Fibroblast of lung (primary cell): ENCODE measurements at regions not wholly inside any gene's neighbourhood (a gene's known extent, or its start where the extent isn't known, plus 50 kb on each side); places are given as distances from the start of the nearest gene placed in this dataset.
A peak's percentile ranks its signal among the peaks of the same experiment; 100 is the strongest.

Source experiments
- DNase-seq, 2 donors: peaks; one replicate each; pipeline versions ENCODE4 v3.0.0 to v3.0.0-alpha.2; 2010; ENCODE audit warnings: low read depth in 2 of 2
- H2AFZ ChIP-seq: 2 replicates; pipeline ENCODE4 v1.5.1; 2012; ENCODE audit warnings: low read length, control low read depth, inconsistent platforms
- H3K27ac ChIP-seq: 2 replicates; pipeline ENCODE4 v1.5.1; 2011; ENCODE audit warnings: low read length, control low read depth; ENCODE audit not compliant: insufficient read depth
- H3K27me3 ChIP-seq: 2 replicates; pipeline ENCODE4 v1.5.1; 2011; ENCODE audit warnings: mild to moderate bottlenecking, low read length; ENCODE audit not compliant: control insufficient read depth, insufficient read depth
- H3K36me3 ChIP-seq: 2 replicates; pipeline ENCODE4 v1.5.1; 2011; ENCODE audit warnings: low read length; ENCODE audit not compliant: control insufficient read depth, insufficient read depth
- H3K4me1 ChIP-seq: 2 replicates; pipeline ENCODE4 v1.5.1; 2011; ENCODE audit warnings: low read length; ENCODE audit not compliant: control insufficient read depth, insufficient read depth; ENCODE audit errors: extremely low read depth
- H3K4me2 ChIP-seq: 2 replicates; pipeline ENCODE4 v1.5.1; 2011; ENCODE audit warnings: low read length, control low read depth; ENCODE audit not compliant: insufficient read depth; ENCODE audit errors: extremely low read depth
- H3K4me3 ChIP-seq, 4 experiments: fragments of 200-600 bp in 1 of 4; sonication (generic) in 1 of 4; replicated peaks in 1 of 4; 2 replicates each; pipeline ENCODE4 v1.5.1; 2011 to 2016; ENCODE audit warnings: low read length in 4 of 4, low read depth in 3 of 4, mild to moderate bottlenecking in 3 of 4, control low read depth in 2 of 4, inconsistent platforms in 1 of 4, mixed read lengths in 1 of 4; ENCODE audit not compliant: insufficient read depth in 1 of 4; ENCODE audit errors: control extremely low read depth in 1 of 4
- H3K79me2 ChIP-seq: 2 replicates; pipeline ENCODE4 v1.5.1; 2012; ENCODE audit warnings: mild to moderate bottlenecking, low read length, inconsistent platforms; ENCODE audit not compliant: control insufficient read depth, insufficient read depth
- H3K9ac ChIP-seq: 2 replicates; pipeline ENCODE4 v1.5.1; 2011; ENCODE audit warnings: mild to moderate bottlenecking, low read length, control low read depth; ENCODE audit not compliant: insufficient read depth
- H3K9me3 ChIP-seq: 2 replicates; pipeline ENCODE4 v1.5.1; 2012; ENCODE audit warnings: low read depth, low read length; ENCODE audit not compliant: control insufficient read depth, insufficient read depth
- H4K20me1 ChIP-seq: 2 replicates; pipeline ENCODE4 v1.5.1; 2011; ENCODE audit warnings: low read length; ENCODE audit not compliant: control insufficient read depth, insufficient read depth; ENCODE audit errors: extremely low read depth
- CTCF ChIP-seq, 2 donors: IDR thresholded peaks in 1 of 2; conservative IDR thresholded peaks in 1 of 2; 1 replicate in 1 of 2; 2 replicates in 1 of 2; pipeline ENCODE4 v1.5.1; 2011 to 2012; ENCODE audit warnings: low read length in 2 of 2, control low read depth in 1 of 2, inconsistent platforms in 1 of 2, low read depth in 1 of 2, mild to moderate bottlenecking in 1 of 2
- EZH2 ChIP-seq: IDR thresholded peaks from 2 replicates; pipeline ENCODE4 v1.5.1; 2012; ENCODE audit warnings: low read length, control low read depth, mild to moderate bottlenecking; ENCODE audit errors: missing control alignments

GRCh38 chr5:4676934-4677333 lies 463.2 kb upstream of the ADAMTS16 start:
- no peak overlapping the region for H2AFZ ChIP-seq
- H3K36me3 ChIP-seq: no peaks in the 10 kb centered on the region
- H3K27ac ChIP-seq: no peak overlapping the region
- no peaks in the 10 kb centered on the region for H4K20me1 ChIP-seq
- peak in 1 of 2 donors; percentile 75 for DNase-seq
- no peak for TF ChIP-seq CTCF (conservative IDR thresholded peaks at IDR 0.05 in 1 of 2, IDR thresholded peaks at IDR 0.05 in 1 of 2; ENCODE audit: low read depth in 1 of 2, low read length in 2 of 2)
- no peak for TF ChIP-seq EZH2
- no peak overlapping the region for H3K9ac ChIP-seq
- H3K9me3 ChIP-seq: no peaks in the 10 kb centered on the region
- H3K4me3 ChIP-seq: no peak overlapping the region
- no peak overlapping the region for H3K4me2 ChIP-seq
- H3K79me2 ChIP-seq: no peaks in the 10 kb centered on the region
- no peaks in the 10 kb centered on the region for H3K4me1 ChIP-seq
- no peaks in the 10 kb centered on the region for H3K27me3 ChIP-seq

- no peak for DNase-seq
- H3K4me2 ChIP-seq: no peak overlapping the region
- H3K79me2 ChIP-seq: no peaks in the 10 kb centered on the region
- H3K4me3 ChIP-seq: no peak overlapping the region
- H3K9me3 ChIP-seq: no peaks in the 10 kb centered on the region
- no peak overlapping the region for H3K27ac ChIP-seq
- no peaks in the 10 kb centered on the region for H3K36me3 ChIP-seq
- no peaks in the 10 kb centered on the region for H3K27me3 ChIP-seq
- H3K9ac ChIP-seq: no peak overlapping the region
- no peaks in the 10 kb centered on the region for H4K20me1 ChIP-seq
- no peak for TF ChIP-seq EZH2
- TF ChIP-seq CTCF (conservative IDR thresholded peaks at IDR 0.05 in 1 of 2, IDR thresholded peaks at IDR 0.05 in 1 of 2; ENCODE audit: low read depth in 1 of 2, low read length in 2 of 2): no peak
- no peaks in the 10 kb centered on the region for H3K4me1 ChIP-seq
- no peak overlapping the region for H2AFZ ChIP-seq
These were observed 455.2 kb upstream of the ADAMTS16 start for GRCh38 chr5:4684946-4685345.

- Histone ChIP-seq H3K36me3 (no peaks in the 10 kb centered on the region), H3K4me1 (no peaks in the 10 kb centered on the region), H3K4me3 (no peak overlapping the region), H3K9me3 (no peaks in the 10 kb centered on the region), H2AFZ (no peak overlapping the region), H3K4me2 (no peak overlapping the region), H3K79me2 (no peaks in the 10 kb centered on the region), H3K9ac (no peak overlapping the region), H4K20me1 (no peaks in the 10 kb centered on the region), H3K27me3 (no peaks in the 10 kb centered on the region), H3K27ac (no peak overlapping the region)
- no peak for DNase-seq
- no peak for TF ChIP-seq EZH2
- TF ChIP-seq CTCF (conservative IDR thresholded peaks at IDR 0.05 in 1 of 2, IDR thresholded peaks at IDR 0.05 in 1 of 2; ENCODE audit: low read depth in 1 of 2, low read length in 2 of 2): no peak
These were observed 441.5 kb upstream of the ADAMTS16 start for GRCh38 chr5:4698596-4698995.
